Erythroblast (primary cell): ENCODE measurements at regions not wholly inside any gene's neighbourhood (a gene's known extent, or its start where the extent isn't known, plus 50 kb on each side); places are given as distances from the start of the nearest gene placed in this dataset.

ENCODE experiments used
- GATA1 ChIP-seq: IDR thresholded peaks from 2 replicates; pipeline ENCODE4 v1.6.1; 2011; ENCODE audit warnings: low read depth, mild to moderate bottlenecking, control low read depth, low read length, moderate library complexity
- POLR2A ChIP-seq: IDR thresholded peaks from 2 replicates; pipeline ENCODE4 v1.6.1; 2011; ENCODE audit warnings: mild to moderate bottlenecking, low read length

- TF ChIP-seq POLR2A (no peak), GATA1 (no peak)
Measured at GRCh38 chr4:173802662-173803022, 272.6 kb upstream of the HAND2 start.
